ENCODE measurements at regions not wholly inside any gene's neighbourhood (a gene's known extent, or its start where the extent isn't known, plus 50 kb on each side); places are given as distances from the start of the nearest gene placed in this dataset.
"Not testable (repeated sequence)": the region's sequence is repeated elsewhere in the genome, so short reads cannot be mapped to it uniquely, and the experiment has no call there.

DNA sequence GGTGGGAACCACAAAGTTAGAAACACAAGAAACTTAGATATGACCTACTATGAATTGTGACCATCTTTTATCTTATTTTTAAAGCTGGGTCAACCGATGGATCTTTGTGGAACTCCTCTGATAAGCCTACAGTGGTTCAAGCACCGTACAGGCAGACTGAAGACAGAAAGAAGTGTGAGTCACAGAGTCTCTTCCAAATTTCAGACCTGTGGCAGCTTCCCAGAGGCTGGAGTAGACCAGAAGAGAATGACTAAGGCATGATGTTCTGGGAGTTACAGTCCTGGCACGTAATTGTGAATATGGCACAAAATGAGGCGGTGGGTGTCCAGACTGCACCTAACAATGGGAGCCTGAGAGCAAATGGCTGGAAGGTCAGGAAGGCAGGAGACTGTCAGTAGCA lies 70.0 kb downstream of the LMO4 start:
- no peak for DNase-seq

DNA sequence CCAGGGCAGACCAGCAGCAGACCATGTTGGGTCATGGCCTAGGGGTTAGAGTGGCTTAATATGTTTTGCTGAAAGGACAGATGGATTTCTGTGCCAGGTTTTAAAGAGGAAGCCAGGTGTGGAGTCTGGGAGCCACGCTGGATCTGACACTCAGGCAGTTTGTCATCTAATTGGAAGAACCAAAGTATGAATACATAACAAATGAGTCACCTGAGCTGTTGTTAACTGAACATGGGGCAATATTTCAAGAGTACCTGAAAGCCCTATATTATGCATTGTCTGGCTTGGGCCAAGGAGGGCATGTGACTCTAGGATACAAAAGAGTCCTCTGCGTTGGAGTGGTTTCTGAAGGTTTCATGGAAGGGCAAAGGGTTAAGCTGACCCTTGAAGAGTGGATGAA lies 70.6 kb downstream of the LMO4 start:
- DNase-seq, result no peak

DNA sequence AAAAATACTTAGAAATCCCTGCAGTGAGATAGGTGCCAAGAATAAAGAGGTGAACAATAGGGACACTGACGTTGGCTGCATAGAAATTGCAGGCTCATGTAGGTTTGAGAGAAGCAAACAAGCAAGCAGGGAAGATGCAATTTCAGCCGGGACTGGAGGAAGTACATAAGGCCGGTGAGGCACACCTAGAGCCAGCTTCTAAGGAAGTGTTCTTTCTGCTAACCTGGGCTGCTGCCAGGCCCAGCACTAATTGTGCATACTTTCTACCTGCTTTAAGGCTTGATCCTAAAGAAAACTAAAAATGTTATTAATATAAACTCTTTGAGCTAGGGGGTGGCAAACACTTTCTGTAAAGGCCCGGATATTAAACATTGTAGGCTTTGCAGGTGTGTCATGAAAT lies 71.0 kb downstream of the LMO4 start:
- no peak for DNase-seq

DNA sequence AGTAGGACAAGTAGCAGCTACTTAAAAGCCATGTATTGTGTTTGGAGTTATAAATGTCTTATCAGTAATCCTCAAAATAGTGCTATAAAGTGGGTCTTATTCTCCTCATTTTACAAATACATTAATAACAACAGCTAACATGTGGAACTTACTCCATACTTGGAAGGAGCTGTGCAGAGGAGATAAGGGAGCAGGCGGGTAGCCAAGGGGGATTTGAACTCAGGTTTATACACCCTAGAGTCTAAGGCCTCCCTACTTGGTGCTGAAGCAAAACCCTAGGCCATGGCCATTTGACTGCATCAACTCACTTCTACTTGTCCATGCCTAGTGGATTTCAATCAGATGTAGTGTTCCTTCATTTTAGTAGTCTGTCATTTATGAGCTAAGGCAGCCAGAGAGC lies 72.1 kb downstream of the LMO4 start:
- no peak for DNase-seq

DNA sequence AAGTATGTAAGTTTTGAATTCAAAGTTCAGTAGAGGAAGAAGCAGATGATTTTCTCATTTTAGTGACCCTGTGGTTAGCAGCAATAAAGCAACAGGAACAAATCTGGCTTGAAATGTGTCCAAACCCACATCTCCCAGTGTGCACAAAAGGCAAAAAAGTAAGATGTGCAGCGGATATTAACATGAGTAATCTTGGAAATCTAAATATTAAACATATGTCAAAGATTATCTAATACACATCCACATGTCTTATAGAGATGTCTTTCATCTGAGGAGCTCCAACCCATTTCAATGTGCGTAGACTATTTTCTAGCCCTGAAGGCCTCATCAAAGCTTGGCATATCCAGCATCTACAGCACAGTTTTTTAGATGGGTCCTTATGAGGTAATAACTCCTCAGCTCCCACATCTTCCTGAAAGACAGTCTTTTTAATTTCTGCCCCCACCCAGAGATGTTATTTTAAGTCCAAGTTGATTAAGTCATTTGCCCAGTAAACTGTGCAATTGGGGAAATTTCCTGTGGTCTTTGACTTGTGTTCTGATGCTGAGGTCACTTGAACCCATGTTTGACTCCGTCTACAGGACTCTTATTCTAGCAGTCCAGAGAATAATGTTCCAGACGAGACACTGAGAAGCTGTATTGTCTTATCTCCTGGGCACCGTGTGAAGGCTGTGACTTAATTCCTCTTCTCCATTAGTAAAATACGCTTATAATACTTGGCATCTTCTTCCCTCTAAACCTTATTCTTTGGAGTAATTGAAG lies 73.7 kb downstream of the LMO4 start:
- DNase-seq, result no peak

DNA sequence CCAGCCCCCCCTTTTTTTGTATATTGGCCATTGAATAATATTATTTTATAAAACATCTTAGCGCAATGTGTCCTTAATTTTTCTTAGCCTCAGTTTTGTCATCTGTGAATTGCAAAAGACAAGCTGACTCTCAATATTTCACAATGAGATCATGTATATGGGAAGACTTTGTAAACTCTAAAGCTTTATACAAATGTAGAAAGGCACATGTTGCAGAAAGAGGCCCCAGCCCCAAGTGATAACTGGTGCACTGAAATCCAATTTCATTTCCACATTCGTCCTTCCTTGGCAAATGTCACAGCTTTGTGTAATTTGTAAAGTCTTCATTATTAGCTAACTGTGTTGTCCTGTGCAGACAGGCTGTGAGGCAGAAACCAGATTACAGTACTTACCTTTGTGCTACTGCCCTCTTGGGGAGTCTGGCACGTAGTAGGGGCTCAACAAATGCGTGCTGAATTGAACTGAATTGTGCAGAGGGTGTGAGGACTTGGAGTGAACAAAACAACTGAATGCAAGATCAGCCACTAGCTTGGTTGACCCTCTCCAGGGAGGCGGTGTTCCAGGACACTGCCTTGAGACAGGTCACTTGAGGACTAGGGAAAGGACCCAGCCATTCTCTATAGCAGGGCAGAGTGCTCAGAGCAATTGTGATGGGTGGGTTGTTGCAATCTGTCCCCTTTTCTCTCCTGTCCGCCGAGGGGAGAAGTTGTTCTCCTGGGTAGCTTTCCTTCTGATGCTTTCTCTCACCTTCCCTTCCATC lies 74.6 kb downstream of the LMO4 start:
- no peak for DNase-seq

- no peak for DNase-seq
Observed at GRCh38 chr1:87404296-87404695, 75.6 kb downstream of the LMO4 start.

DNA sequence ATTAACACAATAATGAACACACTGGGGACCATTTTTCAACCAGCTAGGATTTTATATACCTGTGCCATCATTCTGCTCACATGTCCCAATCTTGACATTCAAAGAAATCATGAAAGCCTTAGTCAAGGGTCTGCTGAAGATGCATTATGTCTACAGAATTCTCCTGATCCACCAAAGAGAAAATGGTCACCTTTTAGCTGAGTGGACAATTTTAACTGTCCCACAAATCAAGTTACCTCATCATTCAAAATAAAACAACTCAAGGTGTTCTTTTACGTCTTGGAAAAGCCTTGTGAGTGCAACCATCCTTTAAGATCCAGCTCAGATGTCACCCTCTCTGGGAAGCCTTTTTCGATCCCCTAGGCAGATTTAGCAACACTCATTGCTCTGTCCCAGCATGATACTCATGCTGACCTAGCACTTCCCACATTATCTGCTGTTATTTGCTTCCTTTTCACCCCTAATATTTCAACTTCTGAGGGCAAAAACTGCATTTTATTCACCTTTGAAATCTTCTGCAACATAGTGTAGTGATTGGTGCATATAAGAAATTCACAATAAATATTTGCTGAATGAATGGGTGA lies 80.1 kb downstream of the LMO4 start:
- DNase-seq, result no peak

DNA sequence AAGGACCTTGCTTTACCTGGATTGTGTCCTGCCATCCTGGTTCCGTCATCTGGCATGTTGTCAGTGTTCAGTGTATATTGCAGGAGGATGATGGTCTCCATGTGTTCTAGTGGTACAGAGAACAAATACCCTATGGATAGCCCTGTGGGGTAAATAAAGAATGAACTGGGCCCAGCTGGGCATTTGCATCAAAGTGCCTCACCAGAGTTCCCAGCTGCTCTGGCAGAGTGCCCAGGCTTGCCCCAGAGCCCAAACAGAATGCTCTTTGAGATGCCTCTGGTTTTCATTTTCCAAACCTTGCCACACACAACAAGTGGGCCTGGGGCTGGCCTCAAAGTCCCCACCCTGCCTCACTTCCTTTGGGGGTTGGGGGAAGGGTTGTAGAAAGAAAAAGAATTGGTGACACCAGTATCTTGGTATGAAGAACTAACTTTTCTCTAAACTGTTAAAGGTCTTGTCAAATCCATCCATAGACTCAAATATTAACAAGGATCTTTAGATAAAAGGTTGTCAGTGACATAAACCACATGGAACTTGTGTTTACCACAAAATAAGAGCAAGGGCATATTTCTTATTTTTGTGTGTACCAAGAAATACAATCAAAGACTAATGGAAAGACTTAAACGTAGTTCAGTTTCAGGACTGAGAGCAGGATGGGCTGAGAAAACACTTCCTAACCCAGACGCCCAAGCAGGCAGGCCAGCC lies 82.2 kb downstream of the LMO4 start:
- no peak for DNase-seq

GRCh38 chr1:87413846-87414245 lies 85.2 kb downstream of the LMO4 start:
- not testable (repeated sequence) for DNase-seq

DNA sequence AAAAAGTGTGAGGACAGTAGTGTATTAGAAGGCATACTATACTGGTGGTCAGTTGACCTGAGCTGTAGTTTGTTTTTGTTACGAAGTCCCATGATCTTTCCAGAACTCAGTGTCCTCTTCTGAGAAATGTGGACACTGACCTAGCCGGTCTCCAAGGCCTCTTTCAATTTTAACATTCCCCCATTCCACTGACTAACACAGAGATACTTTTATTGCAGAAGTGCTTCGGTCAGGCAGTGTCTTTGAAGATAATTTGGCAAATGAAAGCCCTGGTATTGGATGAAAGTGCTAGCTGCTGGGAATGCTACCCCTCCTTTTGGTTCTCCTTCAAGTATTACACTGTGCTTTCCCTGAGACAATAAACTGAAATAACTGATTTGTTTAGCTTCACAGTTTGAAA lies 89.4 kb downstream of the LMO4 start:
- no peak for DNase-seq

GRCh38 chr1:87421809-87422208 lies 93.1 kb downstream of the LMO4 start:
- DNase-seq, result no peak

- DNase-seq, result no peak
Observed at GRCh38 chr1:87424541-87424940, 95.9 kb downstream of the LMO4 start.

DNA sequence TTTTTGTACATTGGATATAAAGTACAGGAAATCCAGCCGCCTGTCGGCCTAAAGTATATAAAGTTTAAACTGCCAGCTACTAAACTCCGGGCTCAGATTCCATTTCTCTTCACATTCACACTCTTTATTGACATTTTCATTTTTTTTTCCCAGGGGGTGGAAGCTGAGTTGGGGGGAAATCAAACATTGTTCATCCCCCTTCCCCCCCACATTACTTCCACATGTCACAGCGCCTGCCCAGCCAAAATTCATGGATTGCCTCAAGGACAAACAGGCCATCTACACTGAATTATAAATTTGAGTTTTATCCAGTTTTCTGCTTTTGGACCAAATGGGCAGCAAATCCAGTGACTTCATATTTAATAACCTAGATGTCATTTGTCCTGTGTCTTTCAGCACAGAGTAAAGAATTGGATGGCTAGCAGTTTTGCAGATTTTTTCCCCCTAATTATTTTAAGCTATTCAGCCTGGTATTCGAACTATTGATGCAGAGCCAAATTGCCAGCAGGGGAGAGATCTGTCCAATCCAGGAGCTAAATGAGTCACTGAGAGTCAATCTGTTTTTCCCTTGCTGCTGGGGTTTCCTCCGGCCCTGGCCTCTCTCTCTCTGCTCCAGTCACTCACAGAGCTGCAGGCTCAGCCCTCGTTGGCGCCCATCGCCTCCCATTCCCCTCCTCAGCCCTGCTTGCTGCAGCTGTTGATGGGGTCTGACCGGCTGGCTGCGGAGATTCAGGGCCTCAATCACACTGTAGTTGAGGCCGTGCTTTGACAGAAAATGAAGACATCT lies 98.0 kb downstream of the LMO4 start:
- DNase-seq, result no peak

GRCh38 chr1:87428367-87428766 lies 99.7 kb downstream of the LMO4 start:
- no peak for DNase-seq

- no peak for DNase-seq
Observed at GRCh38 chr1:87428883-87429282, 100.2 kb downstream of the LMO4 start.

- no peak for DNase-seq
Observed at GRCh38 chr1:87432685-87433084, 104.0 kb downstream of the LMO4 start.

DNA sequence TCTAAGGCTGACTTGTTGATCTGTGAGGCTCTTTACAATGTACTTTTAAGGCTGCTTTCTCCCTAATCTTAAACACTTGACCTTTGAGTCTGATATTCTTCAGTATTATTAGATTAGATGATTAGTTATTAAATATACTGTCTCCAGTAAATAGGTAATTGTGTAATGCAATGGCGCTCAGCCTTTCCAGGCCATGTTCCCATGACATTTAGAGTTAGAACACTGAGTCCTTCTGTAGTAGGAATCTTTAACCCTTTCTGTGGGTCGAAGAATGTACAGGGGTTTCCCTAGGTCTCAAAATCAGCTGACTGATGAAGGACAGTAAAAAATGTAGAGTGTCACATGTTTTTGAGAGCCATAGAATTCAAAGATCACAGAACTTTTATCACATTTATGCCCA lies 104.4 kb downstream of the LMO4 start:
- not testable (repeated sequence) for DNase-seq

DNA sequence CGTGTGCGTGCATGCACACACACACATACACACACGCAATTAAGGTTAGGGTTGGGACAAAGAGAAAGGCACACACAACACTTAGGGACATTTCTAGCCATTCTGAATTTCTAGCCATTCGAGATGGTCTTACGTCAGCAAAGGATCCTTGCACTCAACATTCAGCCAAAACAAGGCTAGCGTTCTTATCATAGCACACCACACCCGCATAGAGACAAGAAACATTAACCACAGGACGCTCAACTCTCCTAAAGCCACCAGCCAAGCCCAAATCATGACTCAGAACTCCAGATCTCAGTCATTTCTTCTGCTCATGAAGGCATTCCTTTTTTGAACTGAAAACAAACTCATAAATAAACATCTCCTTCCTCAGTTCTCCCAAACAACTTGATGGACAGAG lies 106.8 kb downstream of the LMO4 start:
- no peak for DNase-seq

DNA sequence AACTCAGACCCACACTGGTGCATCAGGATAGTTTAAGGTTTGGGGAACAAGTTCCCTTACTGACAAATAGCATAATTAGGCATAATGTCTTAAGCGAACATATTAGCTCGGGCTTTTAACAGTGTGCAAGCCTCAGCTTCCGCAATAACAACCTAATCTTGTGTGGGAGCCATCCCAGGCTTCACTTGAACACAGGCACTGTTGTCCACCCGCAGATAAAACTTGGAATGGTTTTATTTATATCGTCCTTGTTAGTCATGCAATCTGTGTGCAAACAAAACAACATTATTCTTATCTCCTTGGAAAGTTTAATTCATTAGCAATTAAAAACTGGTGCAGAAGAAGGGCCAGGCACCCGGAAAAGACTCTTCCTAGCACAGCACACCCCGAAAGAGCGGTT lies 107.4 kb downstream of the LMO4 start:
- DNase-seq, result not testable (repeated sequence)

- no peak for DNase-seq
Observed at GRCh38 chr1:87436534-87436933, 107.9 kb downstream of the LMO4 start.

DNA sequence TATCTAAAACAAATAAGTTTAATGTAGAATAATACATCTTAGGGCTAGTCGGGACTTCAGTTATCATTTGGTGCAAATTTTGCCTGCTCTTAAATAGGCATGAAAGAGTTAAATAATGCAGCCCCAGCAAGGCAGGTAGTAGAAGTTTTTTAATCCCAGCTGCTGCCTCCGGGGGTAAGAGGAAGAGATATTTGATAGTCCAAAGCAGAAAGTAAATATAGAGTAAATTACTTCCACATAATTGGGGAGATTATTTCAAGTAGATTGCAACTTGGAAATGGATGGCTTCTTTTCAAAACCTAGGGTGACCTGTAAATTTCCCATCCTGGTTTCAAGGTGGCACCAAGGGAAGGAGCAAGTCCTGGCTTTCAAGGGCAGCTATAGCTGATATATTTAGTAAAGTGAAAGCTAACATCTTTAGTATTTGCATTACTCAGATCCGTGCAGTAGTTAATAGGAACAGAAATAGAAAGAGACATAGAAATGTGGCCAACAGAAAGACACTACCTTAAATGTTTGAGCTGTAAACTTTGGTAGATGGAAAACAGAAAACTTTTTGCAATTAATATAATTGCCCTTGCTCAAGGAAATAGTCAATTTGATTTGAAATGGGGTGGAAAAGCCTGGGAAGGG lies 109.1 kb downstream of the LMO4 start:
- DNase-seq, result no peak

Measured in T1000 (cell line).